Subcutaneous abdominal adipose tissue (tissue), 5 donors: ENCODE measurements at regions not wholly inside any gene's neighbourhood (a gene's known extent, or its start where the extent isn't known, plus 50 kb on each side); places are given as distances from the start of the nearest gene placed in this dataset.

Experiments
- H3K27ac ChIP-seq: one replicate; pipeline ENCODE4 v1.7.0; 2013; ENCODE audit warnings: low read depth, mild to moderate bottlenecking, inconsistent platforms, low read length, moderate library complexity
- H3K27me3 ChIP-seq, 5 donors: one replicate each; pipeline ENCODE4 v1.7.0; 2013; ENCODE audit warnings: low read length in 5 of 5, inconsistent platforms in 1 of 5; ENCODE audit not compliant: control insufficient read depth in 5 of 5, insufficient read depth in 4 of 5
- H3K36me3 ChIP-seq, 5 donors: one replicate each; pipeline ENCODE4 v1.7.0; 2013; ENCODE audit warnings: low read length in 5 of 5; ENCODE audit not compliant: control insufficient read depth in 5 of 5, insufficient read depth in 5 of 5
- H3K4me1 ChIP-seq, 5 donors: one replicate each; pipeline ENCODE4 v1.7.0; 2013; ENCODE audit warnings: low read length in 5 of 5, mild to moderate bottlenecking in 3 of 5, moderate library complexity in 1 of 5; ENCODE audit not compliant: control insufficient read depth in 5 of 5, insufficient read depth in 5 of 5
- H3K4me3 ChIP-seq, 5 donors: one replicate each; pipeline ENCODE4 v1.7.0; 2013; ENCODE audit warnings: low read length in 5 of 5, low read depth in 1 of 5
- H3K9ac ChIP-seq, 5 donors: one replicate each; pipeline ENCODE4 v1.7.0; 2013; ENCODE audit warnings: low read length in 5 of 5, mild to moderate bottlenecking in 4 of 5, moderate library complexity in 3 of 5
- H3K9me3 ChIP-seq, 5 donors: one replicate each; pipeline ENCODE4 v1.7.0; 2013; ENCODE audit warnings: low read length in 5 of 5; ENCODE audit not compliant: control insufficient read depth in 5 of 5
- donor health status: healthy.
- donor health status: healthy.
- donor health status: healthy.
- donor health status: healthy.
- donor health status: healthy.

GRCh38 chr4:187256897-187257296 is 533.2 kb upstream of the FAT1 start:
- Histone ChIP-seq H3K27ac (no peak overlapping the region), H3K9ac (no peak overlapping the region), H3K9me3 (no peaks in the 10 kb centered on the region), H3K4me1 (peaks cover 0 to 4% (median 0%) of the 10 kb centered on the region in 5 donors), H3K27me3 (no peaks in the 10 kb centered on the region), H3K4me3 (no peak overlapping the region), H3K36me3 (no peaks in the 10 kb centered on the region)

GRCh38 chr4:187258651-187259401 is 535.2 kb upstream of the FAT1 start:
- H3K27ac ChIP-seq, result no peak overlapping the region
- H3K4me1 ChIP-seq, result peaks cover 0 to 12% (median 4%) of the 10 kb centered on the region in 5 donors
- H3K9ac ChIP-seq, result no peak overlapping the region
- H3K36me3 ChIP-seq, result no peaks in the 10 kb centered on the region
- H3K27me3 ChIP-seq, result no peaks in the 10 kb centered on the region
- H3K9me3 ChIP-seq, result no peaks in the 10 kb centered on the region
- no peak overlapping the region for H3K4me3 ChIP-seq

GRCh38 chr4:187268940-187269339 is 545.3 kb upstream of the FAT1 start:
- no peak overlapping the region for H3K4me3 ChIP-seq
- H3K9ac ChIP-seq, result no peak overlapping the region
- no peaks in the 10 kb centered on the region for H3K36me3 ChIP-seq
- no peak overlapping the region for H3K27ac ChIP-seq
- peaks cover 0 to 8% (median 0%) of the 10 kb centered on the region in 5 donors for H3K4me1 ChIP-seq
- H3K27me3 ChIP-seq, result no peaks in the 10 kb centered on the region
- no peaks in the 10 kb centered on the region for H3K9me3 ChIP-seq

GRCh38 chr4:187270154-187270553 is 546.5 kb upstream of the FAT1 start:
- no peaks in the 10 kb centered on the region for H3K36me3 ChIP-seq
- no peaks in the 10 kb centered on the region for H3K9me3 ChIP-seq
- H3K27me3 ChIP-seq, result no peaks in the 10 kb centered on the region
- H3K9ac ChIP-seq, result no peak overlapping the region
- H3K4me1 ChIP-seq, result peaks cover 0 to 8% (median 0%) of the 10 kb centered on the region in 5 donors
- H3K27ac ChIP-seq, result no peak overlapping the region
- no peak overlapping the region for H3K4me3 ChIP-seq

- Histone ChIP-seq H3K27ac (no peak overlapping the region), H3K27me3 (no peaks in the 10 kb centered on the region), H3K4me1 (peaks cover 0 to 3% (median 0%) of the 10 kb centered on the region in 5 donors), H3K36me3 (no peaks in the 10 kb centered on the region), H3K9ac (no peak overlapping the region), H3K4me3 (no peak overlapping the region), H3K9me3 (no peaks in the 10 kb centered on the region)
Measured at GRCh38 chr4:187271848-187272247, 548.2 kb upstream of the FAT1 start.

- H3K36me3 ChIP-seq, result no peaks in the 10 kb centered on the region
- no peak overlapping the region for H3K27ac ChIP-seq
- H3K4me1 ChIP-seq, result peaks cover 0 to 7% (median 0%) of the 10 kb centered on the region in 5 donors
- H3K9me3 ChIP-seq, result no peaks in the 10 kb centered on the region
- H3K4me3 ChIP-seq, result no peak overlapping the region
- no peaks in the 10 kb centered on the region for H3K27me3 ChIP-seq
- no peak overlapping the region for H3K9ac ChIP-seq
Measured at GRCh38 chr4:187274153-187274552, 550.5 kb upstream of the FAT1 start.

- peaks cover 0 to 7% (median 0%) of the 10 kb centered on the region in 5 donors for H3K4me1 ChIP-seq
- H3K36me3 ChIP-seq, result no peaks in the 10 kb centered on the region
- H3K9me3 ChIP-seq, result no peaks in the 10 kb centered on the region
- peak overlapping the region in 1 of 5 donors; percentile 32 for H3K4me3 ChIP-seq
- H3K9ac ChIP-seq, result peak overlapping the region in 1 of 5 donors; percentile 48
- no peak overlapping the region for H3K27ac ChIP-seq
- H3K27me3 ChIP-seq, result no peaks in the 10 kb centered on the region
Measured at GRCh38 chr4:187276736-187277408, 553.2 kb upstream of the FAT1 start.

- H3K36me3 ChIP-seq, result no peaks in the 10 kb centered on the region
- no peak overlapping the region for H3K4me3 ChIP-seq
- H3K9ac ChIP-seq, result no peak overlapping the region
- H3K4me1 ChIP-seq, result peaks cover 0 to 7% (median 3%) of the 10 kb centered on the region in 5 donors
- H3K27ac ChIP-seq, result no peak overlapping the region
- H3K9me3 ChIP-seq, result no peaks in the 10 kb centered on the region
- H3K27me3 ChIP-seq, result no peaks in the 10 kb centered on the region
Measured at GRCh38 chr4:187283201-187283955, 559.7 kb upstream of the FAT1 start.

GRCh38 chr4:187286525-187286924 is 562.9 kb upstream of the FAT1 start:
- no peak overlapping the region for H3K27ac ChIP-seq
- H3K4me3 ChIP-seq, result no peak overlapping the region
- H3K27me3 ChIP-seq, result no peaks in the 10 kb centered on the region
- H3K36me3 ChIP-seq, result no peaks in the 10 kb centered on the region
- H3K9ac ChIP-seq, result no peak overlapping the region
- H3K9me3 ChIP-seq, result peaks cover 0 to 5% (median 0%) of the 10 kb centered on the region in 5 donors
- H3K4me1 ChIP-seq, result peaks cover 0 to 7% (median 3%) of the 10 kb centered on the region in 5 donors

- no peak overlapping the region for H3K9ac ChIP-seq
- no peak overlapping the region for H3K27ac ChIP-seq
- no peaks in the 10 kb centered on the region for H3K36me3 ChIP-seq
- H3K9me3 ChIP-seq, result peaks cover 0 to 5% (median 0%) of the 10 kb centered on the region in 5 donors
- H3K4me1 ChIP-seq, result no peaks in the 10 kb centered on the region
- no peaks in the 10 kb centered on the region for H3K27me3 ChIP-seq
- no peak overlapping the region for H3K4me3 ChIP-seq
Measured at GRCh38 chr4:187289371-187289770, 565.7 kb upstream of the FAT1 start.
